Activated CD4-positive, alpha-beta T cell treated with anti-CD3 and anti-CD28 coated beads, Interleukin-2, amount 50 U/mL, for 48 hours (primary cell): ENCODE measurements at regions not wholly inside any gene's neighbourhood (a gene's known extent, or its start where the extent isn't known, plus 50 kb on each side); places are given as distances from the start of the nearest gene placed in this dataset.

Source experiments
- DNase-seq, 2 experiments: peaks; one replicate each; pipeline ENCODE4 v3.0.0-alpha.2; 2020

DNA sequence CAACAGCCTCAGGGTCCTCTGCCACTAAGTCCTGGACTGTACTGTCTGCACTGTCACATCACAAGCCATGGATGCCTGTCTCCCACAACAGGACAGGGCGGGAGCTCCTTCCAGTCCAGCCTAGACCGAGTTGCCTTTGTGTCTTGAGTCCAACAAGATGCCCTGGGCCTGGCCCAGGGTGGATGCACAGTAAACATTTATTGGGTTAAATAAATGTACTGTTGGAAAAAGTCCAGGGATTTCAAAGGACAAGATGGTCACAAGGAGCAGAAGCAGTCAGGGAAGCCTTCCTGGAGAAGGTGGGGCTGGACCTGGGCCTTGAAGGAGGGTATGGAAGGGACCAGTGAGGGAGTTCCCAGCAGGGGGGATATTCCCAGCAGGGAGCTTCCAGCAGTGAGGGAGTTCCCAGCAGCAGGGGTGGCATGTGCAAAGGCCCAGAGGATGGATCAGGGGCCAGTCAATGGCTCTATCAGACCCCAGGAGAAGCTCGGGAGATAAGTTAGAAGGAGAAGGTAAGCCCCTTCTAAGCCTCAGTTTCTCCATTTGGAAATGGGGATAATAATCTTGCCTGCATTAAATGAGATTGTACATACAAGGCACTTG, 72.7 kb upstream of the NEURL1B start:
- no peak for DNase-seq

DNA sequence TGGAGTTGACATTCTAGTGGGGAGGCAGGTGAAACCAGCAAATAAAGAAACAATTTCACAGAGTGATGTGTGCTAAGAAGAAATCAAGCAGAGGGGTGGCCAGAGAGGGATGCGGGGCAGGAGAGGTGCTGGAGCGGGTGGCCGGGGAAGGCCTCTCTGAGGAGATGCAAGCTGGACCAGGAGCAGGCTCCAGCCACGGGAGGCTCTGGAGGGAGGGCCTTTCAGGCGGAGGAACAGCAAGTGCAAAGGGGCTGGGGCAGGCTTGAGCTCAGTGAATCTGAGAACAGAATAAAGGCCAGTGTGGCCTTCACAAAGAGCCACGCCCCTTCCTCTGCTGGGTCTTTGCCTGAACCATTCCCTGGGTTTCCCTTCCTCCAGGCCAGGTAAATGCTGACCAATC, 73.2 kb upstream of the NEURL1B start:
- DNase-seq: no peak

DNA sequence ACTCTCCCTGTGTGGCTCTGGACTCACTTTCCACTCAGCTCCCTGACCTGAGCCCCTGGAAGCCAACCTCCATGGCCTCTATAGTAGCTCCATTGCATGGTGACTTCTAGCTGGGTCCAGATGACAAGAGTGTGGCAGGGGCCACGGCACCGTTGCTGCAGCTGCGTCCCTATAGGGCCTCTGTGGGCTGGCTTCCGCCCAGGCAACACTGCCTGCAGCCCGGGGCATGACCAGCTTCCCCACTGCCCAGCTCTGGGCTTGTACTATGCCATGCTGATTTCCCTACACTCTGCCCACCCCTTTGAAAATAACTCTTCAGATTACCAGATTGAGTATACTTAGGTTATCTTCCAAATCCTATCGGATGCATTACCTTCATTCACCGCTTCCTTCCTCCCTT, 73.8 kb upstream of the NEURL1B start:
- no peak for DNase-seq

GRCh38 chr5:172565931-172566665, 75.0 kb upstream of the NEURL1B start:
- no peak for DNase-seq

GRCh38 chr5:172565455-172565854, 75.6 kb upstream of the NEURL1B start:
- no peak for DNase-seq

GRCh38 chr5:172564883-172565282, 76.2 kb upstream of the NEURL1B start:
- DNase-seq: no peak

GRCh38 chr5:172564188-172564587, 76.9 kb upstream of the NEURL1B start:
- no peak for DNase-seq

DNA sequence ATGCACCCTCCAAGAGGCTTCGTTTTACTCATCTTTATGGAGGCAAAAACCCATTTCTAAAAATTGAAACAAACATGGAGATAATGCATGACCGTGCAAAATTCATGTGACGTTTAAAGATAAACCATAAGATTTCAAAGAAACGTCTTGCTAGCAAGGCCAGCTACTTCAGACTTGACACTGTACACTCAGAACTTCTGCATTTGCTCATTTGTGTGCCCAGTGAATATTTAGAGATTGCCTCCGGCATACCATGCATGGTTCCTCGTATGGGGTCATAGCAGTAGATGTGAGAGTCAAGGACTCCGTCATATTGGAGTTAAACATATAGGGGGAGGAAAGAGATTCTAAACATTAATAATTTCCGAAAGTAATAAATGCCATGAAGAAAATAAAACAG, 78.6 kb upstream of the NEURL1B start:
- no peak for DNase-seq

DNA sequence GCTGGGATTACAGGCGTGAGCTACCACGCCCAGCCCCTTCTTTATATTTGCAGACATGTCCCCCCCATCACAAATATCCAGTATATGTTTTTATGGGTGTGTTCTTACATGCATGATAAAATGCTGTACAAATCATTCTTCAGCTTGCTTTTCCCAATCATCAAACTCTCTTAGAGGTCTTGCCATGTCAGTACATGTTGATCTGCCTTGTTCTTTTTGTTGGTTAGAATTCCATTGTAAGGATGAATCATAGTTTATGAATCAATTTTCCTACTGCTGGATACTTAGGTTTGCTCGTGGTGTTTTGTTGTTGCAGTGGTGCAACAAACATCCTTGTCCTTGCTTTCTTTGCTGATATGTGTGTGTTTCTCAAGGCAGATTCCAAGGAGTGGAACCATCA, 79.9 kb upstream of the NEURL1B start:
- no peak for DNase-seq

- DNase-seq: no peak
Observed at GRCh38 chr5:172559004-172559932, 81.8 kb upstream of the NEURL1B start.

GRCh38 chr5:172558076-172558976, 82.7 kb upstream of the NEURL1B start:
- DNase-seq: no peak

- no peak for DNase-seq
Observed at GRCh38 chr5:172556971-172557461, 84.0 kb upstream of the NEURL1B start.

GRCh38 chr5:172556262-172556661, 84.8 kb upstream of the NEURL1B start:
- no peak for DNase-seq

DNA sequence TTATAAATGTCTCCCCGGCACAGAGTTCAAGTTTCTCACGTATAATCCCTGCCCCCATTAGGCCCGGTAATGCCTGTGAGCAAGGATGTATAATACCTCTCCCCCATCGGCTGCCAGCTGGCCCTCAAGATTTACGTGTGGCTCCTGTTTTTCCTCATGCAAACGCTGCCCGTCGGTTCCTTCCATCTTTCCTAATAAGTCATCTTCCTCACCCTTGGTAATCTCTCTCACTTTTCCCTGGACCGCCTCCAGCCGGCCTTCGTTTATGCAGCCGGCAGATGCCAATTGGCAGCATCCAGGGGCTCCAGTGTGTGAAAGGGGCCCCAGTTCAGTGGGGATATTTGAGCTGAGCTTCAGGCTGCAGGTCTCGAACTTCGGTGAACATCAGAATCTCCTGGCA, 86.5 kb upstream of the NEURL1B start:
- no peak for DNase-seq

GRCh38 chr5:172553903-172554302, 87.2 kb upstream of the NEURL1B start:
- no peak for DNase-seq

- DNase-seq: no peak
Observed at GRCh38 chr5:172553167-172553566, 87.9 kb upstream of the NEURL1B start.

GRCh38 chr5:172550996-172551395, 90.1 kb upstream of the NEURL1B start:
- no peak for DNase-seq

DNA sequence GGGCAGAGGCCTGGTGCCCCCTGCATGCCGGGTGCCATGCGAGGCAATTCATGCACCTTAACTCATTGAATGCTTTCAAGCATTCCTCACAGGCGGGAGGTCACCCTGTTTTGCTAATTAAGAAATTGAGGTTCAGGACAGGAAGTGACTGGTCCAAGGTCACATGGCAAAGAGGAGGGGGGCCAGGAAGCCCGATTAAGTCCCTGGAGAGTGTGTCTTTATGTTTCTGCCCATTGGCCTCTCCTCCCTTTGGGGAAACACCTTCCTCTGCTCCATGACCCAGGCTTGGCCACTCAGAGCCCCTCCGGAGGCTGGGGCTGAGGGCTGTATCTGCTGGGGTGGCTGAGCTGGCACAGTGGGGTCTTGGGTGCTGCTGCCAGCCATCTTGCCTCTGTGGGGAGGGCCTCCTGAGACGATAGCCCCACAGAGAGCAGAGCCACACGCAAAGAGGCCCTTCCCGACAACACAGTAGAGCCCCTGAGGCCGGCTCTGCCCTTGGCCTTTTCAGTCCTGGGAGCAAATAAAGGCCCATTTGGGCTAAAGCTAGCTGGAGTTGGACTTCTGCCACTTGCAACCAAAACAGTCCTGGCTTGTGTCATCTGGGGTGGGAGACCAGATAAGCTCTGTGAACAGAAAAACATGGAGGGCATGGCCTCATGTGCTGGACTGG, 90.8 kb upstream of the NEURL1B start:
- no peak for DNase-seq

DNA sequence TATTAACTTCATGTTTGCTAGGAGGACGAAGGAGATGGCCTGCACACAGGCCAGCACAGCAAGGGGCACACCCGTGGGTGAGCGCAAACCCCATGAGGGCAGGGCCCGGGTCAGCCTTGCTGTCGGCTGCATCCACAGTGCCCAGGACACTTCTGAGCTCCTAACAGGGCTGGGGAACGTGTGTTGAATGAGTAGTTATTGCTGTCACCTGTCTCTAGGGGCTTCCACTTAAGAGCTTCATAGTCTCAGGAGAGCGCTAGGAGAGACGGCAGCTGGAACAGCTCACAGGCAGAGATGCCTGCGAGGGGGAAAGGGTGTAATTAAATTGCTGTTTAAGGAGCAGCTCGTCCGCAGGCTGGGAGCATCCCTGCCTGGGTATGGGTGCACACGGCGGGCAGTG, 91.4 kb upstream of the NEURL1B start:
- no peak for DNase-seq

DNA sequence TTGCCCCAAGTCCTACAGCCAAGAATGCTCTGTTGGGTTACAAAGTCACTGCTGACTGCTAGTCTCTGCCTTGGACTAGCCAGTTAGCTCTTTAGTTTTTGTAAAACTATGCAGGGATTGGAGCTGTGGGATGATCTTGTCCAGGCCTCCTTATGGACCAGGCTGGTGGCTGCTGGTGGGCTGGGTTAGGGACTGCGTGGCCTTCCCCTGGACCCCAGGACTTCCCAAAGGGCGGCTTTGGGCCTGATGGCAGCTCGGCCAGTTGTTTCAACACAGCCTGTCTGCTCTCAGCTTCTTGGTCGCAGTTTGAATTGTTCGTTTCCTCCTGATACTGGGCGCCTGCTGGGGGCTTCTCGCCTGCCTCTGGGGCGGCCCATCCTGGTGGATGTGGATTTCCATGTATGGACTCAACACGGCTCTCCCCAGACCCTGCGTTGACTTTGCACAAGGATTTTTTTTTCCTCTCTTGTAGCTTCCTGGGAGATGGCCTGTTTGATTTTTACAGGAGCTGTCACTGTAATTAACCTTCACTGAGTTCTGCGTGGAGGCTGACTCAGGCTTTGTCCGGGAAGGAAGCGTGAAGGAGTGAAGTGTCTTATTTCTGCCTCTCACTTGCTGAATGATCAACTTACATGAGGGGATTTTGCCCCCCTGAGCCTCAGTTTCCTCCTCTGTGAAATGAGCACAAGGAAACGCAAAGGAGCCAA, 91.9 kb upstream of the NEURL1B start:
- no peak for DNase-seq

DNA sequence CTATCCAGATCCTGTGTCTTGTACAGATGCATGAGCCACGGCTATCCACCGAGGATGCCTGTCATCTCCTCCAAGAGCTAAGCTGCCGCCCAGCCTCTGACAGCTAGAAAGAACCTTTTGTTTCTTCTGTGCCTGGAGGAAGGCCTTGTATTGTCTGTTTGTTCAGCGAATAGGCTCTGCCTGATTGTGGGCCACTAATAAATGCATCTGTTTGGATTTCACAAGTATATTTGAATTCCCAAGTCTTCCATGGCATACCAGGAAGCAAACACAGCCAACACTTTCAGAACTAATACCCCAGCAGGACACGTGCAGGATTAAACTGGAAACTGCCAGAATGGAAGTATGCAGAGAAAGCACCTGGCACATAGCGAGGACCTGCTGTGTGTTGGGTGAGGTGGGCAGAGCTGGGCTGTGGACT, 92.7 kb upstream of the NEURL1B start:
- no peak for DNase-seq
